Ovary (tissue), 3 donors: ENCODE measurements at regions not wholly inside any gene's neighbourhood (a gene's known extent, or its start where the extent isn't known, plus 50 kb on each side); places are given as distances from the start of the nearest gene placed in this dataset.

Experiments
- CTCF ChIP-seq, 3 donors: fragments of 450-650 bp in 2 of 3; fragments of 200-600 bp in 1 of 3; IDR thresholded peaks; one replicate each; pipeline versions ENCODE4 v1.5.1 to v1.8.0; 2016 to 2022; ENCODE audit warnings: antibody characterized with exemption in 3 of 3, mild to moderate bottlenecking in 1 of 3
- EP300 ChIP-seq: sonication (generic); formaldehyde crosslinking; IDR thresholded peaks from one replicate; pipeline ENCODE4 v1.6.1; 2017; ENCODE audit warnings: antibody characterized with exemption
- POLR2A ChIP-seq: fragments of 450-650 bp; IDR thresholded peaks from one replicate; pipeline ENCODE4 v1.6.1; 2017; ENCODE audit warnings: antibody characterized with exemption, mild to moderate bottlenecking, moderate library complexity
- donor health status: DM: no; HTN: no; CAD: no.

DNA sequence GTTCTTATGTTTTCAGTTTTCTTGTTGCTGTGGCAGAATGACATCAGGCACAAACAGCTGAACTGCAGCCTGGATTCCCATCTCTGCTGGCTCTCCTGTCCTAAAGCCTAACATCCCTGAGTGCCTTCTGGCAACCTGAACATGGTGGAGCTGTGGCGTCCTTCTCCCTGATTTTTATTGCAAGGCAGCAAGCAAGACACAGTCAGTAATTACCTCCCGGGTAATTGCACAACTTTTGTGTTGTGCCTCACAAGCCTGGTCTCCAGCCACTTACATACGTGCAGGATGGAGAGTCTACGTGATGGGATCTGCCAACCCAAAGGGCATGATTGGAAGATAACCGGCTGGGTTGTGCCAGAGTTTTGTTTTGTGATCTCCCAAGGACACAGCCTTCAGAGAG, 116.1 kb upstream of the PARD3 start:
- no peak for TF ChIP-seq POLR2A
- TF ChIP-seq CTCF (IDR thresholded peaks at IDR 0.05) = no peak
- no peak for TF ChIP-seq EP300
